GM18867 (cell line): ENCODE measurements at regions not wholly inside any gene's neighbourhood (a gene's known extent, or its start where the extent isn't known, plus 50 kb on each side); places are given as distances from the start of the nearest gene placed in this dataset.
"Not testable (repeated sequence)": the region's sequence is repeated elsewhere in the genome, so short reads cannot be mapped to it uniquely, and the experiment has no call there.

Experiments used
- ATAC-seq: cut with Tn5 transposase; IDR thresholded peaks from one replicate; pipeline ENCODE4 v1.9.1; 2021; ENCODE audit warnings: mild to moderate bottlenecking, moderate library complexity; ENCODE audit not compliant: unreplicated experiment

GRCh38 chr2:224155371-224155770 is 116.3 kb upstream of the SERPINE2 start:
- no peak for ATAC-seq

GRCh38 chr2:224151680-224152310 is 112.7 kb upstream of the SERPINE2 start:
- no peak for ATAC-seq

- ATAC-seq = no peak
Observed at GRCh38 chr2:224151161-224151560, 112.1 kb upstream of the SERPINE2 start.

GRCh38 chr2:224148058-224148457 is 109.0 kb upstream of the SERPINE2 start:
- not testable (repeated sequence) for ATAC-seq

GRCh38 chr2:224147174-224147573 is 108.1 kb upstream of the SERPINE2 start:
- no peak for ATAC-seq

GRCh38 chr2:224146356-224147160 is 107.5 kb upstream of the SERPINE2 start:
- ATAC-seq = no peak

- ATAC-seq = no peak
Observed at GRCh38 chr2:224145751-224146355, 106.8 kb upstream of the SERPINE2 start.

GRCh38 chr2:224143526-224143925 is 104.4 kb upstream of the SERPINE2 start:
- ATAC-seq = no peak

- ATAC-seq = no peak
Observed at GRCh38 chr2:224142397-224143312, 103.6 kb upstream of the SERPINE2 start.

- no peak for ATAC-seq
Observed at GRCh38 chr2:224141304-224141703, 102.2 kb upstream of the SERPINE2 start.

- ATAC-seq = no peak
Observed at GRCh38 chr2:224137208-224137607, 98.1 kb upstream of the SERPINE2 start.

- ATAC-seq = no peak
Observed at GRCh38 chr2:224136396-224136795, 97.3 kb upstream of the SERPINE2 start.

GRCh38 chr2:224135881-224136280 is 96.8 kb upstream of the SERPINE2 start:
- ATAC-seq = no peak

- ATAC-seq = no peak
Observed at GRCh38 chr2:224134003-224134734, 95.1 kb upstream of the SERPINE2 start.

- no peak for ATAC-seq
Observed at GRCh38 chr2:224133387-224133786, 94.3 kb upstream of the SERPINE2 start.

- ATAC-seq = no peak
Observed at GRCh38 chr2:224127871-224128501, 88.9 kb upstream of the SERPINE2 start.

- ATAC-seq = no peak
Observed at GRCh38 chr2:224126440-224126839, 87.4 kb upstream of the SERPINE2 start.

- ATAC-seq = no peak
Observed at GRCh38 chr2:224126003-224126402, 86.9 kb upstream of the SERPINE2 start.

GRCh38 chr2:224122542-224122941 is 83.5 kb upstream of the SERPINE2 start:
- ATAC-seq = no peak
